GM12878 (cell line): ENCODE measurements at regions not wholly inside any gene's neighbourhood (a gene's known extent, or its start where the extent isn't known, plus 50 kb on each side); places are given as distances from the start of the nearest gene placed in this dataset.

Experiments used
- CEBPB ChIP-seq, 2 experiments: fragments of 150-350 bp in 1 of 2; IDR thresholded peaks; 2 replicates each; pipeline ENCODE4 v1.6.1; 2012 to 2014; ENCODE audit warnings: low read depth in 2 of 2, low read length in 2 of 2, borderline replicate concordance in 1 of 2, inconsistent platforms in 1 of 2
- ELK1 ChIP-seq: IDR thresholded peaks from 2 replicates; pipeline ENCODE4 v1.6.1; 2012; ENCODE audit warnings: low read depth, low read length, improper control_type of control experiment
- EP300 ChIP-seq, 2 experiments: fragments of 150-350 bp in 1 of 2; IDR thresholded peaks; 2 replicates each; pipeline ENCODE4 v1.6.1; 2011 to 2012; ENCODE audit warnings: low read depth in 2 of 2, low read length in 2 of 2, borderline replicate concordance in 1 of 2, improper control_type of control experiment in 1 of 2, inconsistent platforms in 1 of 2; ENCODE audit not compliant: control insufficient read depth in 1 of 2
- EZH2 ChIP-seq: IDR thresholded peaks from 2 replicates; pipeline ENCODE4 v1.6.1; 2012; ENCODE audit warnings: low read depth, mild to moderate bottlenecking, control low read depth, inconsistent platforms, low read length, borderline replicate concordance; ENCODE audit not compliant: control insufficient read depth
- JUNB ChIP-seq: IDR thresholded peaks from 2 replicates; pipeline ENCODE4 v1.6.1; 2016; ENCODE audit warnings: antibody characterized with exemption, mild to moderate bottlenecking
- USF2 ChIP-seq: IDR thresholded peaks from 2 replicates; pipeline ENCODE4 v1.6.1; 2011; ENCODE audit warnings: low read depth, low read length, improper control_type of control experiment, borderline replicate concordance
- YY1 ChIP-seq: IDR thresholded peaks from 2 replicates; pipeline ENCODE4 v1.6.1; 2011; ENCODE audit warnings: low read depth, mild to moderate bottlenecking, low read length

- TF ChIP-seq JUNB (no peak), CEBPB (IDR thresholded peaks at IDR 0.05; ENCODE audit: borderline replicate concordance in 1 of 2, low read depth in 2 of 2, low read length in 2 of 2) (no peak), EP300 (IDR thresholded peaks at IDR 0.05; ENCODE audit: borderline replicate concordance in 1 of 2, control insufficient read depth in 1 of 2, low read depth in 2 of 2, low read length in 2 of 2) (no peak), ELK1 (no peak), USF2 (no peak), YY1 (no peak), EZH2 (no peak)
Measured at GRCh38 chr6:105800871-105801270, 285.3 kb upstream of the PRDM1 start.
